H1 (cell line): ENCODE measurements at regions not wholly inside any gene's neighbourhood (a gene's known extent, or its start where the extent isn't known, plus 50 kb on each side); places are given as distances from the start of the nearest gene placed in this dataset.
A peak's percentile ranks its signal among the peaks of the same experiment; 100 is the strongest.

Experiments
- CTCF ChIA-PET: fragments of 300-600 bp; sonication (Branson Sonifier 250); formaldehyde crosslinking; loops from one replicate; lab custom pipeline; 2021; ENCODE audit not compliant: partially characterized antibody; lab: Charles Lee
- POLR2A ChIA-PET: fragments of 300-600 bp; sonication (Branson Sonifier 250); formaldehyde crosslinking; loops from one replicate; lab custom pipeline; 2021; ENCODE audit warnings: inconsistent platforms; ENCODE audit not compliant: partially characterized antibody; lab: Charles Lee
- DNase-seq, 2 experiments: peaks; one replicate each; pipeline versions ENCODE4 v3.0.0 to v3.0.0-alpha.2; 2010 to 2022; ENCODE audit warnings: low spot score in 2 of 2, low read depth in 1 of 2, mixed read lengths in 1 of 2
- FAIRE-seq: peaks from 2 replicates; lab custom pipeline; 2011; peaks lifted over from hg19 to GRCh38; lab: Jason Lieb, UNC
- H2AFZ ChIP-seq: 2 replicates; pipeline ENCODE4 v1.8.1; 2012; ENCODE audit warnings: low read length, inconsistent platforms
- H2AK5ac ChIP-seq: 2 replicates; pipeline ENCODE4 v1.6.1; 2013; ENCODE audit warnings: low read depth, low read length
- H2BK120ac ChIP-seq: replicated peaks from 2 replicates; pipeline ENCODE3; 2013; ENCODE audit warnings: low read depth, low read length, inconsistent platforms
- H2BK12ac ChIP-seq: 2 replicates; pipeline ENCODE4 v1.6.1; 2013; ENCODE audit warnings: low read depth, low read length
- H2BK15ac ChIP-seq: 2 replicates; pipeline ENCODE4 v1.6.1; 2013; ENCODE audit warnings: low read length
- H2BK20ac ChIP-seq: 2 replicates; pipeline ENCODE4 v1.6.1; 2013; ENCODE audit warnings: low read length
- H2BK5ac ChIP-seq: 2 replicates; pipeline ENCODE4 v1.6.1; 2013; ENCODE audit warnings: low read depth, low read length
- H3K14ac ChIP-seq: 2 replicates; pipeline ENCODE4 v1.6.1; 2013; ENCODE audit warnings: inconsistent platforms; ENCODE audit not compliant: insufficient read length
- H3K18ac ChIP-seq: 2 replicates; pipeline ENCODE4 v1.6.1; 2013; ENCODE audit warnings: low read length; ENCODE audit errors: extremely low read depth
- H3K23ac ChIP-seq: 2 replicates; pipeline ENCODE4 v1.6.1; 2013; ENCODE audit warnings: inconsistent platforms; ENCODE audit not compliant: insufficient read length
- H3K23me2 ChIP-seq: 2 replicates; pipeline ENCODE4 v1.6.1; 2013; ENCODE audit warnings: low read depth, low read length
- H3K27ac ChIP-seq: 2 replicates; pipeline ENCODE4 v1.6.1; 2011; ENCODE audit warnings: low read depth, low read length, inconsistent platforms
- H3K27me3 ChIP-seq, 4 experiments: replicated peaks in 1 of 4; 1 replicate in 1 of 4; 2 replicates in 3 of 4; pipeline versions ENCODE4 v1.6.1 to v1.8.1; 2011 to 2013; ENCODE audit warnings: low read length in 3 of 4, mild to moderate bottlenecking in 3 of 4, inconsistent platforms in 2 of 4, mixed read lengths in 2 of 4, moderate library complexity in 1 of 4; ENCODE audit not compliant: control insufficient read depth in 3 of 4, insufficient read depth in 3 of 4; ENCODE audit errors: extremely low read depth in 1 of 4
- H3K36me3 ChIP-seq, 4 experiments: 2 replicates each; pipeline versions ENCODE4 v1.6.1 to v1.8.1; 2011 to 2013; ENCODE audit warnings: mild to moderate bottlenecking in 4 of 4, low read length in 3 of 4, moderate library complexity in 2 of 4, control low read depth in 1 of 4, inconsistent platforms in 1 of 4; ENCODE audit not compliant: insufficient read depth in 4 of 4, control insufficient read depth in 2 of 4
- H3K4ac ChIP-seq: replicated peaks from 2 replicates; pipeline ENCODE3; 2013; ENCODE audit warnings: low read length, low read depth, mixed read lengths, inconsistent platforms; ENCODE audit not compliant: insufficient read length
- H3K4me1 ChIP-seq, 4 experiments: replicated peaks in 1 of 4; 1 replicate in 1 of 4; 2 replicates in 3 of 4; pipeline versions ENCODE4 v1.6.1 to v1.8.1; 2011 to 2013; ENCODE audit warnings: low read length in 3 of 4, inconsistent platforms in 2 of 4, mixed read lengths in 1 of 4; ENCODE audit not compliant: insufficient read depth in 4 of 4, control insufficient read depth in 3 of 4
- H3K4me2 ChIP-seq, 2 experiments: 2 replicates each; pipeline versions ENCODE4 v1.6.1 to v1.8.1; 2011 to 2013; ENCODE audit warnings: low read depth in 2 of 2, low read length in 2 of 2, control low read depth in 1 of 2, inconsistent platforms in 1 of 2, mild to moderate bottlenecking in 1 of 2; ENCODE audit not compliant: insufficient read depth in 1 of 2
- H3K4me3 ChIP-seq, 4 experiments: fragments of 200-600, 300-600 bp in 1 of 4; sonication (generic), shearing (Covaris generic), sonication (Bioruptor Twin) in 1 of 4; 2 replicates each; pipeline versions ENCODE4 v1.5.1 to v1.8.1; 2011 to 2016; ENCODE audit warnings: low read length in 4 of 4, low read depth in 3 of 4, control low read depth in 2 of 4, inconsistent platforms in 2 of 4, mild to moderate bottlenecking in 2 of 4, mixed read lengths in 1 of 4, moderate library complexity in 1 of 4; ENCODE audit not compliant: insufficient read depth in 2 of 4; ENCODE audit errors: extremely low read depth in 1 of 4
- H3K56ac ChIP-seq: replicated peaks from 2 replicates; pipeline ENCODE3; 2013; ENCODE audit warnings: low read depth, mild to moderate bottlenecking, mixed read lengths, low read length, inconsistent platforms; ENCODE audit not compliant: insufficient read length
- H3K79me1 ChIP-seq: 2 replicates; pipeline ENCODE4 v1.6.1; 2013; ENCODE audit warnings: low read depth, low read length, control low read depth
- H3K79me2 ChIP-seq, 2 experiments: 2 replicates each; pipeline versions ENCODE4 v1.6.1 to v1.8.1; 2012 to 2013; ENCODE audit warnings: low read length in 2 of 2, mild to moderate bottlenecking in 2 of 2, inconsistent platforms in 1 of 2; ENCODE audit not compliant: insufficient read depth in 2 of 2, control insufficient read depth in 1 of 2
- H3K9ac ChIP-seq, 4 experiments: replicated peaks in 1 of 4; 1 replicate in 1 of 4; 2 replicates in 3 of 4; pipeline versions ENCODE4 v1.6.1 to v1.8.1; 2011 to 2013; ENCODE audit warnings: low read depth in 3 of 4, low read length in 3 of 4, control low read depth in 2 of 4, mild to moderate bottlenecking in 2 of 4, moderate library complexity in 2 of 4, inconsistent platforms in 1 of 4; ENCODE audit errors: extremely low read depth in 1 of 4
- H3K9me3 ChIP-seq, 2 experiments: 2 replicates each; pipeline versions ENCODE4 v1.6.1 to v1.8.1; 2012 to 2013; ENCODE audit warnings: mild to moderate bottlenecking in 2 of 2, moderate library complexity in 2 of 2, control low read depth in 1 of 2, inconsistent platforms in 1 of 2, low read depth in 1 of 2, low read length in 1 of 2, mixed read lengths in 1 of 2; ENCODE audit not compliant: insufficient read depth in 2 of 2
- H4K20me1 ChIP-seq, 2 experiments: replicated peaks in 1 of 2; 2 replicates each; pipeline versions ENCODE3 to v1.8.1; 2011 to 2013; ENCODE audit warnings: inconsistent platforms in 2 of 2, low read length in 2 of 2, mild to moderate bottlenecking in 1 of 2; ENCODE audit not compliant: insufficient read depth in 2 of 2, control insufficient read depth in 1 of 2
- H4K5ac ChIP-seq: 2 replicates; pipeline ENCODE4 v1.6.1; 2013; ENCODE audit warnings: low read length, low read depth, mixed read lengths, inconsistent platforms; ENCODE audit not compliant: insufficient read length
- H4K8ac ChIP-seq: 2 replicates; pipeline ENCODE4 v1.8.0; 2013; ENCODE audit warnings: mild to moderate bottlenecking, moderate library complexity, low read length, inconsistent platforms; ENCODE audit not compliant: insufficient read depth; ENCODE audit errors: extremely low read depth
- H4K91ac ChIP-seq: replicated peaks from 2 replicates; pipeline ENCODE3; 2013; ENCODE audit warnings: low read length, mixed read lengths, inconsistent platforms; ENCODE audit not compliant: insufficient read length
- CTCF ChIP-seq, 3 experiments: IDR thresholded peaks; 1 replicate in 2 of 3; 2 replicates in 1 of 3; pipeline versions ENCODE4 v1.5.1 to v1.6.1; 2011; ENCODE audit warnings: low read length in 3 of 3, mild to moderate bottlenecking in 3 of 3, inconsistent platforms in 2 of 3, low read depth in 1 of 3, moderate library complexity in 1 of 3; ENCODE audit not compliant: insufficient read depth in 1 of 3; ENCODE audit errors: control extremely low read depth in 1 of 3
- FOSL1 ChIP-seq: IDR thresholded peaks from 2 replicates; pipeline ENCODE4 v1.6.1; 2011; ENCODE audit warnings: mild to moderate bottlenecking, low read depth, low read length, moderate library complexity; ENCODE audit not compliant: insufficient read depth
- NRF1 ChIP-seq: IDR thresholded peaks from 2 replicates; pipeline ENCODE4 v1.6.1; 2011; ENCODE audit warnings: mild to moderate bottlenecking, low read depth, low read length, improper control_type of control experiment
- SAP30 ChIP-seq: fragments of 300-600 bp; sonication (generic); IDR thresholded peaks from 2 replicates; pipeline ENCODE4 v1.7.1; 2012; ENCODE audit warnings: low read length, moderate library complexity, mild to moderate bottlenecking, inconsistent platforms; ENCODE audit not compliant: insufficient read depth, insufficient replicate concordance
- SIX5 ChIP-seq: IDR thresholded peaks from 2 replicates; pipeline ENCODE4 v1.6.1; 2011; ENCODE audit warnings: mild to moderate bottlenecking, low read depth, low read length
- TAF7 ChIP-seq: optimal IDR thresholded peaks from 2 replicates; pipeline ENCODE3; 2011; ENCODE audit warnings: low read depth, mild to moderate bottlenecking, inconsistent platforms, low read length, moderate library complexity, borderline replicate concordance
- WGBS, 2 experiments: shearing (Covaris generic) in 1 of 2; methylation state at CpG; one replicate each; pipeline versions ENCODE4 v1.1.6 to v1.1.7; 2013 to 2015; ENCODE audit warnings: low lambda C conversion rate in 2 of 2, mixed read lengths in 2 of 2, inconsistent platforms in 1 of 2, low coverage in 1 of 2, missing lambda C conversion rate in 1 of 2; ENCODE audit not compliant: insufficient replicate concordance in 2 of 2, insufficient coverage in 1 of 2, insufficient read length in 1 of 2; ENCODE audit errors: extremely low coverage in 1 of 2, missing lambda C conversion rate in 1 of 2; 5-methylcytosine and 5-hydroxymethylcytosine counted together

GRCh38 chr2:41968182-41968578, 79.6 kb upstream of the PKDCC start:
- Histone ChIP-seq H2BK20ac (no peak overlapping the region), H2BK5ac (no peak overlapping the region), H3K14ac (no peak overlapping the region), H4K5ac (no peak overlapping the region), H3K79me1 (no peaks in the 10 kb centered on the region), H3K4me2 (no peak overlapping the region), H2AFZ (no peak overlapping the region), H4K91ac (no peak overlapping the region), H3K27me3 (no peaks in the 10 kb centered on the region), H3K4ac (no peak overlapping the region), H3K4me1 (peaks cover 0 to 18% (median 11%) of the 10 kb centered on the region in 4 experiments), H2AK5ac (no peak overlapping the region), H3K9me3 (no peaks in the 10 kb centered on the region), H3K23ac (no peak overlapping the region), H3K4me3 (no peak overlapping the region), H4K20me1 (no peaks in the 10 kb centered on the region), H3K9ac (no peak overlapping the region), H3K56ac (no peak overlapping the region), H3K23me2 (no peaks in the 10 kb centered on the region), H2BK120ac (no peak overlapping the region), H4K8ac (no peak overlapping the region), H2BK15ac (no peak overlapping the region), H2BK12ac (peak overlapping the region; percentile 4; the same call in 1 of the 2 replicates), H3K18ac (0 out of 2 replicates have a peak overlapping the region, but pooled peaks have one; percentile 68), H3K36me3 (no peaks in the 10 kb centered on the region), H3K79me2 (no peaks in the 10 kb centered on the region), H3K27ac (no peak overlapping the region)
- WGBS, 2 experiments: 51% methylated on average over 2 of the region's 2 CpGs; no CpG with 5 or more reads in 1 of the 2 experiments
- FAIRE-seq: no peak
- TF ChIP-seq SAP30 (no peak), CTCF (IDR thresholded peaks at IDR 0.05; ENCODE audit: control extremely low read depth in 1 of 3, insufficient read depth in 1 of 3, low read depth in 1 of 3, low read length in 3 of 3) (no peak), TAF7 (no peak), FOSL1 (no peak), NRF1 (no peak), SIX5 (no peak)
- POLR2A ChIA-PET: interaction anchor here (0.5 kb wide), 1 partner anchor 439 kb away, joined by 3 read pairs; no protein-coding TSS in a partner anchor
- DNase-seq: no peak
- CTCF ChIA-PET: interaction anchor here (1.5 to 2.8 kb wide), 3 partner anchors 88 to 117 kb away, joined by 3 to 10 read pairs (median 8); no protein-coding TSS in a partner anchor
